Mammary epithelial cell (primary cell): ENCODE measurements at regions not wholly inside any gene's neighbourhood (a gene's known extent, or its start where the extent isn't known, plus 50 kb on each side); places are given as distances from the start of the nearest gene placed in this dataset.

Experiments
- EZH2 ChIP-seq: IDR thresholded peaks from 2 replicates; pipeline ENCODE4 v1.6.1; 2012; ENCODE audit warnings: low read length, inconsistent platforms, borderline replicate concordance
- TF ChIP-seq, protein P1 (sequence below), 2 donors: IDR thresholded peaks in 1 of 2; conservative IDR thresholded peaks in 1 of 2; 2 replicates each; pipeline ENCODE4 v1.5.1; 2011 to 2012; ENCODE audit warnings: inconsistent platforms in 2 of 2, low read length in 2 of 2, mild to moderate bottlenecking in 2 of 2, control low read depth in 1 of 2, low read depth in 1 of 2; ENCODE audit not compliant: insufficient read depth in 1 of 2; ENCODE audit errors: extremely low read depth in 1 of 2

DNA sequence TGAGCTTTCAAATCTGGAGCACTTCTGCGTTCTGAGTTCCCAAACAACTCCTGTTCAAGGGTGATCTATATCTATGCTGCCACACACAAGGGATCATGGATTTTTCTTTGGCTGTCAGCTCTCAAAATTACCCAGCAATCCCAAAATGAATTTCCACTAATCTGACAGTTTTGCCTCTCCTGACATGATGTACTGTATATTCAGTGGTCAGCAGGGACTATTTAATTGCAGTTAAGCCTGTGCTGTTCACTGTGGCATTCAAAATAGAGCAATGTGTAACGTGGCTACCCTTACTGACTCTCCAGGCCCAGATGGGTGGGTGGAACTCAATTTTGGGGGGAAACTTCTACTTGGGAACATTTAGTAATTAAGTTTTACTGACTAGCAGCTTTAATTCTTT is 283.8 kb upstream of the TSHZ2 start:
- TF ChIP-seq, protein P1, sequence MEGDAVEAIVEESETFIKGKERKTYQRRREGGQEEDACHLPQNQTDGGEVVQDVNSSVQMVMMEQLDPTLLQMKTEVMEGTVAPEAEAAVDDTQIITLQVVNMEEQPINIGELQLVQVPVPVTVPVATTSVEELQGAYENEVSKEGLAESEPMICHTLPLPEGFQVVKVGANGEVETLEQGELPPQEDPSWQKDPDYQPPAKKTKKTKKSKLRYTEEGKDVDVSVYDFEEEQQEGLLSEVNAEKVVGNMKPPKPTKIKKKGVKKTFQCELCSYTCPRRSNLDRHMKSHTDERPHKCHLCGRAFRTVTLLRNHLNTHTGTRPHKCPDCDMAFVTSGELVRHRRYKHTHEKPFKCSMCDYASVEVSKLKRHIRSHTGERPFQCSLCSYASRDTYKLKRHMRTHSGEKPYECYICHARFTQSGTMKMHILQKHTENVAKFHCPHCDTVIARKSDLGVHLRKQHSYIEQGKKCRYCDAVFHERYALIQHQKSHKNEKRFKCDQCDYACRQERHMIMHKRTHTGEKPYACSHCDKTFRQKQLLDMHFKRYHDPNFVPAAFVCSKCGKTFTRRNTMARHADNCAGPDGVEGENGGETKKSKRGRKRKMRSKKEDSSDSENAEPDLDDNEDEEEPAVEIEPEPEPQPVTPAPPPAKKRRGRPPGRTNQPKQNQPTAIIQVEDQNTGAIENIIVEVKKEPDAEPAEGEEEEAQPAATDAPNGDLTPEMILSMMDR (conservative IDR thresholded peaks at IDR 0.05 in 1 of 2, IDR thresholded peaks at IDR 0.05 in 1 of 2; ENCODE audit: extremely low read depth in 1 of 2, insufficient read depth in 1 of 2, low read depth in 1 of 2, low read length in 2 of 2), result no peak
- TF ChIP-seq EZH2, result no peak
